ENCODE measurements at regions not wholly inside any gene's neighbourhood (a gene's known extent, or its start where the extent isn't known, plus 50 kb on each side); places are given as distances from the start of the nearest gene placed in this dataset.
A peak's percentile ranks its signal among the peaks of the same experiment; 100 is the strongest.
"Not testable (repeated sequence)": the region's sequence is repeated elsewhere in the genome, so short reads cannot be mapped to it uniquely, and the experiment has no call there.

DNA sequence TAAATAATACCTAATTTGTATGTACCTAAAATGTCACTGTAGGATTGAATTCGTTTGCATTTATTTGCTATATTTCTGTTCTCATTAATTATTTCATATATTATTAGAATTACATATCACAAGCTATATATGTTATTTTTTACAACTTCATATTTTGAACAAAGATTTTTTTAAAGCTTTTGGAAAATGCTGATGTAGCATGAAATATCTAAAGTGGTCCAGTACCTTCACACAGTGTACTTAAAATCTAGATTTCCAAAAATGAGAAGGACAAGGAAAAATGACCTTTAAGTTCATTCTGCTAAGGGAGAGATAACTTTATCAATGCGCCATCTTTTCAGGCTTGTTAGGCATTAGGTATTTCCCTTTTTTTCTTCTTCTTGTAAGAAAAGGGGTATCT, 71.8 kb downstream of the LARP7 start:
- H3K36me3 ChIP-seq (ENCODE audit: insufficient read depth, low read length): no peaks in the 10 kb centered on the region
- no peak overlapping the region for H3K4me3 ChIP-seq (ENCODE audit: low read depth, low read length)
- H3K27ac ChIP-seq (ENCODE audit: low read depth, low read length): no peak overlapping the region
- no peak overlapping the region for H2AFZ ChIP-seq (ENCODE audit: low read length, unreplicated experiment)
- peaks cover 44% of the 10 kb centered on the region for H3K27me3 ChIP-seq (ENCODE audit: insufficient read depth, low read length)
- H3K79me2 ChIP-seq (ENCODE audit: control insufficient read depth, insufficient read depth, low read length, unreplicated experiment): no peaks in the 10 kb centered on the region
- H3K4me1 ChIP-seq (ENCODE audit: control insufficient read depth, insufficient read depth, low read length, unreplicated experiment): no peaks in the 10 kb centered on the region

DNA sequence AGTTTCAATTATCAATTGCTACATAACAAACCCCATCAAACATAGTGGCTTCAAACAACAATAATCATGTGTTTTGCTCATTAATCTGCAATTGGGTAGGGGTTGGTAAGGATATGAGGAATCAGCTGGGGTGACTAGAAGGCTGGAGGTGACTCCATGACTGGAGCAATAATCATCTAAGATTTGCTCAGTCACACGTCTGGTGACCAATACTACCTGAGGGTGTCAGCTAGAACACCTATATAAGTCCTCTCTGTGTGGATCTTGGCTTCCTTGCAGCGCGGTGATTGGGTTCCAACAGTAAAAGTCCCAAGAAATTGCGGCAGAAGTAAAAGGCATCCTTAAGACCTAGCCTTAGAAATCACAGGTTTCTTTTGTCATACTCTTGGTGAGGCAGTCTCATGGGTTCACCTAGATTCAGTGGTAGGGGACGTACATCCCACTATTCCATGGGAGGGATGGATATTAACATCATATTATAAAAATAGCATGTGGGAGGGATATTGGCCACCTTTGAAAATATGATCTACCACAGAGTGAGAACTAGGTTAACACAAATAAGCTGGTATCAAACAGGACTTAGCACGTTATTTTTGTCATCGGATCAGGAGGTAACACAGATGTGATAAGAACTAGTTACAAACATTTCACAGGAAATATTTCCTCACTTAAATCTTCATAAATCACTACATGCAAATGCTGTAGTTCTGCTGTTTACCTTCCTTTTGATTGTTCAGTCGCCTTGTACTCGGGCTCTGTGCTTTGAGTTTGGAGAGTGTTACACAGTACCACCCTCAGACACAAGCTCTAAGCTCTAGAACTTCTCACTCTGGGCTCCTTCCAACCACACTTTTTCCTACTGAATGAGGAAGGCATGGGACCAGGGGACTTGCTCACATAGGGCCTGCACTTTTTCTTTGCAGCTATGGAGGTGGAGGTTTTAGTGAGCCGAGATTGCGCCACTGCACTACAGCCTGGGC, 78.3 kb downstream of the LARP7 start:
- Histone ChIP-seq H3K27ac (ENCODE audit: low read depth, low read length) (no peak overlapping the region), H3K27me3 (ENCODE audit: insufficient read depth, low read length) (peaks cover 3% of the 10 kb centered on the region; the same call in 1 of the 2 replicates), H3K36me3 (ENCODE audit: insufficient read depth, low read length) (no peaks in the 10 kb centered on the region), H3K79me2 (ENCODE audit: control insufficient read depth, insufficient read depth, low read length, unreplicated experiment) (no peaks in the 10 kb centered on the region), H3K4me1 (ENCODE audit: control insufficient read depth, insufficient read depth, low read length, unreplicated experiment) (no peaks in the 10 kb centered on the region), H2AFZ (ENCODE audit: low read length, unreplicated experiment) (no peak overlapping the region), H3K4me3 (ENCODE audit: low read depth, low read length) (no peak overlapping the region)

DNA sequence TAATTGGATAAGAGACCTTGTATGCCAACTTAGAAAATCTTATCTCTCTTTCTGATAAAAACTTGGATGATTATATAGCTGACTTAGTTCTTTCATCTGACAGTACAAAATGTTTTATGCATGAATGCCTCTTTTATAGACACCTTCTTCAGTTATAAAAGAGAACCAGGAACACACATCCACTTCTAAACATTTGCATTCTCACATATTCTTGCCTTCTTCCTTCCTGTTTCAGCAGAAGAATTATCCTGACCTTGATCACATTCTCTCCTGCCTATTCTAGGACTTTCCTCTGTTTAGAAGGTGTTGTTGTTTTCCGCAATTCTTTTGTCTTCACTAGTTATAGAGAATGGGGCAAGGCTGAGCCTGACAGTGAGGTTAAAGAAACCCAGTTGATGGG, 80.9 kb downstream of the LARP7 start:
- Histone ChIP-seq H3K79me2 (ENCODE audit: control insufficient read depth, insufficient read depth, low read length, unreplicated experiment) (no peaks in the 10 kb centered on the region), H3K4me1 (ENCODE audit: control insufficient read depth, insufficient read depth, low read length, unreplicated experiment) (no peaks in the 10 kb centered on the region)

DNA sequence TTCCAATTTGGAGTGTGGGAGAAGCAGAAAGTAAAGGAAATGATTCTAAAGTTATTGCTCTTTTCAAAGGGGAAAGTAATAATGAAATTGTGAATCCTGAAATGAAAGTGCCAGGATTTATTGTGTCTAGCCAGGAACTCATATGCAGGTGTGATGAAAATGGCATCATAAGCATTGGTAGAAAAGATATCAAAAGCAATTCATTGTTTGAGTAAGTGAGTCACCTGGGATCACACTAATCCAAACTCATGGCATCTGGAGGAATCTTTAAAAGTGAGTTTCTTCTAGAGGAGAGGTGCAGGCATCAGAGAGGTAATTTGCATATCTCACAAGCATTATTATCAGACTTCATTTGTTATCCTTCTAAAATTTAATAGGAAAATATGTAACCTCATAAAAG, 84.7 kb downstream of the LARP7 start:
- H3K4me1 ChIP-seq (ENCODE audit: control insufficient read depth, insufficient read depth, low read length, unreplicated experiment): no peaks in the 10 kb centered on the region
- no peak overlapping the region for H2AFZ ChIP-seq (ENCODE audit: low read length, unreplicated experiment)
- no peak overlapping the region for H3K27ac ChIP-seq (ENCODE audit: low read depth, low read length)
- H3K27me3 ChIP-seq (ENCODE audit: insufficient read depth, low read length): peaks cover 20% of the 10 kb centered on the region
- no peaks in the 10 kb centered on the region for H3K36me3 ChIP-seq (ENCODE audit: insufficient read depth, low read length)
- no peak overlapping the region for H3K4me3 ChIP-seq (ENCODE audit: low read depth, low read length)
- H3K79me2 ChIP-seq (ENCODE audit: control insufficient read depth, insufficient read depth, low read length, unreplicated experiment): no peaks in the 10 kb centered on the region

More for the DNA sequence above, 80.9 kb downstream of the LARP7 start:
- no peaks in the 10 kb centered on the region for H3K36me3 ChIP-seq (ENCODE audit: insufficient read depth, low read length)
- no peak overlapping the region for H3K4me3 ChIP-seq (ENCODE audit: low read depth, low read length)
- no peak overlapping the region for H2AFZ ChIP-seq (ENCODE audit: low read length, unreplicated experiment)
- H3K27ac ChIP-seq (ENCODE audit: low read depth, low read length): no peak overlapping the region
- H3K27me3 ChIP-seq (ENCODE audit: insufficient read depth, low read length): peaks cover 20% of the 10 kb centered on the region

DNA sequence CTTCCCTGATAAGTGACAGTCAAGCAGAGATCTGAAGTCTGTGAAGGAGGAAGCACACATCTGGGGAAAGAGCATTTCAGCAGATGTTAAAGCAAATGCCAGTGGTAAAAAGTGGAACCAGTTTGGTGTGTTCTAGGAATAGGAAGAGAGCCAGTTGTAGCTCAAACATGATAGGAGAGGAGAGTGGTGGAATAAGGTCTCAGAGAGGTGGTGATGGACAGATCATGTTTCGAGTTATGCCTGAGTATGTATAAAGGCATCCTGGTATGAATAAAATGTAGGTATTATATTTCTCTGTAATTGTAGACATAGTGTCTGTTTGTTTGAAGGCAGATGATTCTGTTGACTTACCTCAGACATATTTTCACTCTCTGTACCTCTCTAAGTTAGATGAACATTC, 89.1 kb downstream of the LARP7 start:
- H3K36me3 ChIP-seq (ENCODE audit: insufficient read depth, low read length): no peaks in the 10 kb centered on the region
- no peaks in the 10 kb centered on the region for H3K79me2 ChIP-seq (ENCODE audit: control insufficient read depth, insufficient read depth, low read length, unreplicated experiment)
- no peak overlapping the region for H2AFZ ChIP-seq (ENCODE audit: low read length, unreplicated experiment)
- no peaks in the 10 kb centered on the region for H3K4me1 ChIP-seq (ENCODE audit: control insufficient read depth, insufficient read depth, low read length, unreplicated experiment)
- H3K27ac ChIP-seq (ENCODE audit: low read depth, low read length): no peak overlapping the region
- H3K4me3 ChIP-seq (ENCODE audit: low read depth, low read length): no peak overlapping the region
- H3K27me3 ChIP-seq (ENCODE audit: insufficient read depth, low read length): peaks cover 9% of the 10 kb centered on the region; the same call in 1 of the 2 replicates

DNA sequence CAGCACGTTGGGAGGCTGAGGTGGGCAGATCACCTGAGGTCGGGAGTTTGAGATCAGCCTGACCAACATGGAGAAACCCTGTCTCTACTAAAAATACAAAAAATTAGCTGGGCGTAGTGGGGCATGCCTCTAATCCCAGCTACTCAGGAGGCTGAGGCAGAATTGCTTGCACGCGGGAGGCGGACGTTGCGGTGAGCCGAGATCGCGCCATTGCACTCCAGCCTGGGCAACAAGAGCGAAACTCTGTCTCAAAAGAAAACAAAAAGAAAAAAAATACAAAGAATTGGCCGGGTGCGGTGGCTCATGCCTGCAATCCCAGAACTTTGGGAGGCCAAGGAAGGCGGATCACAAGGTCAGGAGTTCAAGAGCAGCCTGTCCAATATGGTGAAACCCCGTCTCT, 90.8 kb downstream of the LARP7 start:
- H3K36me3 ChIP-seq (ENCODE audit: insufficient read depth, low read length); H3K4me3 ChIP-seq (ENCODE audit: low read depth, low read length): not testable (repeated sequence)

DNA sequence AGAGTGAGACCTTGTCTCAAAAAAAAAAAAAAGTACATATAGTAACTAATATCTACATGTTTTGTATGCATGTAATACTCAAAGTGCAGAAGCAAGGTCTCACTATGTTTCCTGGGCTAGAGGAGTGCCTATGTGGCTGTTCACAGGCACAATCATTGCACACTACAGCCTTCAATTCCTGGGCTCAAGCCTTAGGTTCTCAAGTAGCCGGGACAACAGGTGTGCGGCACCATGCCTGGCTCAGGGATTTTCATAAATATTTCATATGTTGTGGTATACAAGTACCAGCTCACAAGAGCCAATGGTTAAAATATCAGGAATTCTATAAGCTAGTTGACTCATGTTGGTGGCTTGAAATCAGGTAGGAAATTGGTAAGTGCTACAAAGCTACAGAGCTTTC, 94.8 kb downstream of the LARP7 start:
- H2AFZ ChIP-seq (ENCODE audit: low read length, unreplicated experiment): no peak overlapping the region
- peaks cover 6% of the 10 kb centered on the region for H3K4me1 ChIP-seq (ENCODE audit: control insufficient read depth, insufficient read depth, low read length, unreplicated experiment)
- no peaks in the 10 kb centered on the region for H3K36me3 ChIP-seq (ENCODE audit: insufficient read depth, low read length)
- H3K4me3 ChIP-seq (ENCODE audit: low read depth, low read length): no peak overlapping the region
- H3K27ac ChIP-seq (ENCODE audit: low read depth, low read length): no peak overlapping the region
- H3K79me2 ChIP-seq (ENCODE audit: control insufficient read depth, insufficient read depth, low read length, unreplicated experiment): no peaks in the 10 kb centered on the region
- H3K27me3 ChIP-seq (ENCODE audit: insufficient read depth, low read length): no peaks in the 10 kb centered on the region

More for the DNA sequence above, 90.8 kb downstream of the LARP7 start:
- H2AFZ ChIP-seq (ENCODE audit: low read length, unreplicated experiment); H3K79me2 ChIP-seq (ENCODE audit: control insufficient read depth, insufficient read depth, low read length, unreplicated experiment); H3K4me1 ChIP-seq (ENCODE audit: control insufficient read depth, insufficient read depth, low read length, unreplicated experiment); H3K27me3 ChIP-seq (ENCODE audit: insufficient read depth, low read length); H3K27ac ChIP-seq (ENCODE audit: low read depth, low read length): not testable (repeated sequence)

DNA sequence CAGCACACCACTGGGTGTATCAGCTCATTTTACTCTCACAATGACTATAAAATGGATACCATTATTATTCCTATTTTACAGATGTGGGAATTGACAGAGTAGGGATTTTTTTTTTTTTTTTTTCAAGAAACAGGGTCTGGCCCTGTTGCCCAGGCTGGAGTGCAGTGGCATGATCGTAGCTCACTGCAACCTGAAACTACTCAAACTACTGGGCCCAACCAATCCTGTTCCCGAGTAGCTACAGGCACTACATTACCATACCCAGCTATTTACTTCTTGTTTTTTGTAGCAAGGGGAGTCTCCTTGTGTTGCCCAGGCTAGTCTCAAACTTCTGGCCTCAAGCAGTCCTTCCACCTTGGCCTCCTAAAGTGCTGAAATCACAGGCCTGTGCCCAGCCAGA, 95.2 kb downstream of the LARP7 start:
- H2AFZ ChIP-seq (ENCODE audit: low read length, unreplicated experiment): no peak overlapping the region

DNA sequence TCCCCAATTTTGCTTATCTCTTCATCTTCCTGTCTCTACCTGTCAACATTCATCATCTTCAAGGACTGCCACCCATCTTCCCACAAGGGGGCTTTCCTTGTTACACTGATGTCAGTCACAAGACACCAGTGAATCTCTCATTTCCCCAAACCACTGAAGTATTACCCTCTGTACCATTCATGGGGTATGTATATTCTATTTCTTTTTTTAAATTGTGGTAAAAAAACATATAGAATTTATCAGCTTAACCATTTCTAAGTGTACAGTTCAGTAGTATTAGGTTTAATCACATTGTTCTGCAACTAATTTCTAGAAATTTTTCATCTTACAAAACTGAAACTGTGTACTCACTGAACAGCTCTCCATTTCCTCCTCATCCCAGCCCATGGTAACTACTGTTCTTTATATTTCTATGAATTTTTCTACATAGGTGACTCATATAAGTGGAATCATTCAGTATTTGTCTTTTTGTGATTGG, 98.6 kb downstream of the LARP7 start:
- no peaks in the 10 kb centered on the region for H3K36me3 ChIP-seq (ENCODE audit: insufficient read depth, low read length)
- H3K4me3 ChIP-seq (ENCODE audit: low read depth, low read length): no peak overlapping the region
- H3K4me1 ChIP-seq (ENCODE audit: control insufficient read depth, insufficient read depth, low read length, unreplicated experiment): peaks cover 6% of the 10 kb centered on the region
- H3K79me2 ChIP-seq (ENCODE audit: control insufficient read depth, insufficient read depth, low read length, unreplicated experiment): no peaks in the 10 kb centered on the region
- H3K27me3 ChIP-seq (ENCODE audit: insufficient read depth, low read length): no peaks in the 10 kb centered on the region
- peak overlapping the region; percentile 70 for H2AFZ ChIP-seq (ENCODE audit: low read length, unreplicated experiment)
- no peak overlapping the region for H3K27ac ChIP-seq (ENCODE audit: low read depth, low read length)

More for the DNA sequence above, 95.2 kb downstream of the LARP7 start:
- no peaks in the 10 kb centered on the region for H3K79me2 ChIP-seq (ENCODE audit: control insufficient read depth, insufficient read depth, low read length, unreplicated experiment)
- no peaks in the 10 kb centered on the region for H3K36me3 ChIP-seq (ENCODE audit: insufficient read depth, low read length)
- peaks cover 6% of the 10 kb centered on the region for H3K4me1 ChIP-seq (ENCODE audit: control insufficient read depth, insufficient read depth, low read length, unreplicated experiment)
- no peak overlapping the region for H3K27ac ChIP-seq (ENCODE audit: low read depth, low read length)
- H3K27me3 ChIP-seq (ENCODE audit: insufficient read depth, low read length): no peaks in the 10 kb centered on the region
- no peak overlapping the region for H3K4me3 ChIP-seq (ENCODE audit: low read depth, low read length)

DNA sequence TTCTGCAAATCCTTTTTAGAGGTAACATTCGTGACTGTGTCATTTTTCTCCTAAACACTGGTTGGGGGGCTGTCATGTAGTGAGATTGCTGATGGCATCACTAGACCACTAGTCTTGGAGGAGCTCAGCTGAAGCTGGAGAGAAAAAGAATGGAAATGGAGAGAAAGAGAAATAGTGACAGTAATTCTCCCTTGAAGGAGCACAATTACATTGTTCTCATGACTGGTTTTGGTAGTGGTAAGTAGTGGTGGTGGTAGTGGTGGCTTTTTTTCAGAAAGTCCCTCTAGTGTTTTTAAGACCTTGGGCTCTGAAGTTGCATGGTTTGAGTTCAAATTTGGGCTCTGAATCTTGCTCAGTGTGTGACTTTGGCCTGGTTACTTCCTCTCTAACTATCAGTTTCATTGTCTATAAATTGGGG, 99.8 kb downstream of the LARP7 start:
- no peak overlapping the region for H3K27ac ChIP-seq (ENCODE audit: low read depth, low read length)
- no peak overlapping the region for H3K4me3 ChIP-seq (ENCODE audit: low read depth, low read length)
- no peaks in the 10 kb centered on the region for H3K27me3 ChIP-seq (ENCODE audit: insufficient read depth, low read length)
- H3K36me3 ChIP-seq (ENCODE audit: insufficient read depth, low read length): no peaks in the 10 kb centered on the region
- peaks cover 6% of the 10 kb centered on the region for H3K4me1 ChIP-seq (ENCODE audit: control insufficient read depth, insufficient read depth, low read length, unreplicated experiment)
- H2AFZ ChIP-seq (ENCODE audit: low read length, unreplicated experiment): no peak overlapping the region
- H3K79me2 ChIP-seq (ENCODE audit: control insufficient read depth, insufficient read depth, low read length, unreplicated experiment): no peaks in the 10 kb centered on the region

DNA sequence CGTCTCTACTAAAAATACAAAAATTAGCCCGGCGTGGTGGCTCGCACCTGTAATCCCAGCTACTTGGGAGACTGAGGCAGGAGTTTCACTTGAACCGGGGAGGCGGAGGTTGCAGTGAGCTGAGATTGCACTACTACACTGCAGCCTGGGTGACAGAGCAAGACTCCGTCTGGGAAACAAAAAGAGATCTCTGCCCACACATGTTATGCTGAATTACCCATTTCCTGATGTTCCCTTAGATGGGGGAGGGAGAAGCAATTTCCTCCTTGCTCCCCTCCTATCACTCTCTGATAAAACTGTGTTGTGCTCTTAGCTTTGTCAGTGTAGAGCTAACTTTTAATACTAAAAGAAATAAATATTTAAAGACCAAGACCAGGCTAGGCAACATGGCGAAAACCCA, 102.5 kb downstream of the LARP7 start:
- Histone ChIP-seq H2AFZ (ENCODE audit: low read length, unreplicated experiment) (no peak overlapping the region), H3K27ac (ENCODE audit: low read depth, low read length) (no peak overlapping the region), H3K4me3 (ENCODE audit: low read depth, low read length) (no peak overlapping the region), H3K79me2 (ENCODE audit: control insufficient read depth, insufficient read depth, low read length, unreplicated experiment) (no peaks in the 10 kb centered on the region), H3K4me1 (ENCODE audit: control insufficient read depth, insufficient read depth, low read length, unreplicated experiment) (peaks cover 6% of the 10 kb centered on the region), H3K36me3 (ENCODE audit: insufficient read depth, low read length) (no peaks in the 10 kb centered on the region), H3K27me3 (ENCODE audit: insufficient read depth, low read length) (no peaks in the 10 kb centered on the region)

Measured in ACC112 (cell line).